ENCODE measurements at regions not wholly inside any gene's neighbourhood (a gene's known extent, or its start where the extent isn't known, plus 50 kb on each side); places are given as distances from the start of the nearest gene placed in this dataset.

GRCh38 chr13:88042489-88042888 lies 371.3 kb downstream of the SLITRK5 start:
- CTCF ChIA-PET, result no interaction called here

GRCh38 chr13:88051746-88052482 lies 380.7 kb downstream of the SLITRK5 start:
- DNase-seq (ENCODE audit: low read depth, low spot score), result no peak
- TF ChIP-seq CTCF (IDR thresholded peaks at IDR 0.05; ENCODE audit: low read depth, low read length), result no peak
- peaks cover 7% of the 10 kb centered on the region; the same call in 1 of the 2 replicates for H3K9me3 ChIP-seq (ENCODE audit: control insufficient read depth, insufficient read depth, low read length)
- H3K27me3 ChIP-seq (ENCODE audit: control insufficient read depth, insufficient read depth, low read length), result no peaks in the 10 kb centered on the region
- H3K4me3 ChIP-seq (ENCODE audit: low read depth, low read length), result no peak overlapping the region
- ChIA-PET CTCF (no interaction called here), POLR2A (no interaction called here)
- H3K27ac ChIP-seq (ENCODE audit: low read depth, low read length), result no peak overlapping the region

More at GRCh38 chr13:88042489-88042888, 371.3 kb downstream of the SLITRK5 start:
- H3K9me3 ChIP-seq (ENCODE audit: control insufficient read depth, insufficient read depth, low read length), result no peaks in the 10 kb centered on the region
- no peak overlapping the region for H3K4me3 ChIP-seq (ENCODE audit: low read depth, low read length)
- H3K27me3 ChIP-seq (ENCODE audit: control insufficient read depth, insufficient read depth, low read length), result no peaks in the 10 kb centered on the region
- H3K27ac ChIP-seq (ENCODE audit: low read depth, low read length), result no peak overlapping the region
- TF ChIP-seq CTCF (IDR thresholded peaks at IDR 0.05; ENCODE audit: low read depth, low read length), result no peak
- DNase-seq (ENCODE audit: low read depth, low spot score), result no peak
- POLR2A ChIA-PET, result no interaction called here

- Histone ChIP-seq H3K27me3 (ENCODE audit: control insufficient read depth, insufficient read depth, low read length) (no peaks in the 10 kb centered on the region), H3K9me3 (ENCODE audit: control insufficient read depth, insufficient read depth, low read length) (no peaks in the 10 kb centered on the region), H3K27ac (ENCODE audit: low read depth, low read length) (no peak overlapping the region), H3K4me3 (ENCODE audit: low read depth, low read length) (no peak overlapping the region)
- ChIA-PET CTCF (no interaction called here), POLR2A (no interaction called here)
- DNase-seq (ENCODE audit: low read depth, low spot score), result no peak
- no peak for TF ChIP-seq CTCF (IDR thresholded peaks at IDR 0.05; ENCODE audit: low read depth, low read length)
Measured at GRCh38 chr13:88063741-88064140, 392.6 kb downstream of the SLITRK5 start.

GRCh38 chr13:88066847-88067246 lies 395.7 kb downstream of the SLITRK5 start:
- no peak for DNase-seq (ENCODE audit: low read depth, low spot score)
- TF ChIP-seq CTCF (IDR thresholded peaks at IDR 0.05; ENCODE audit: low read depth, low read length), result no peak
- no peaks in the 10 kb centered on the region for H3K9me3 ChIP-seq (ENCODE audit: control insufficient read depth, insufficient read depth, low read length)
- no peak overlapping the region for H3K27ac ChIP-seq (ENCODE audit: low read depth, low read length)
- CTCF ChIA-PET, result no interaction called here
- no peak overlapping the region for H3K4me3 ChIP-seq (ENCODE audit: low read depth, low read length)
- no peaks in the 10 kb centered on the region for H3K27me3 ChIP-seq (ENCODE audit: control insufficient read depth, insufficient read depth, low read length)
- POLR2A ChIA-PET, result no interaction called here

- Histone ChIP-seq H3K27ac (ENCODE audit: low read depth, low read length) (no peak overlapping the region), H3K9me3 (ENCODE audit: control insufficient read depth, insufficient read depth, low read length) (no peaks in the 10 kb centered on the region), H3K4me3 (ENCODE audit: low read depth, low read length) (no peak overlapping the region), H3K27me3 (ENCODE audit: control insufficient read depth, insufficient read depth, low read length) (no peaks in the 10 kb centered on the region)
- ChIA-PET POLR2A (no interaction called here), CTCF (no interaction called here)
- no peak for TF ChIP-seq CTCF (IDR thresholded peaks at IDR 0.05; ENCODE audit: low read depth, low read length)
- DNase-seq (ENCODE audit: low read depth, low spot score), result peak; percentile 3
Measured at GRCh38 chr13:88068316-88068715, 397.1 kb downstream of the SLITRK5 start.

Measured in AG04450 (cell line).